GM18870 (cell line): ENCODE measurements at regions not wholly inside any gene's neighbourhood (a gene's known extent, or its start where the extent isn't known, plus 50 kb on each side); places are given as distances from the start of the nearest gene placed in this dataset.
"Not testable (repeated sequence)": the region's sequence is repeated elsewhere in the genome, so short reads cannot be mapped to it uniquely, and the experiment has no call there.

Experiments used
- ATAC-seq: cut with Tn5 transposase; IDR thresholded peaks from one replicate; pipeline ENCODE4 v1.9.1; 2021; ENCODE audit warnings: moderate library complexity; ENCODE audit not compliant: unreplicated experiment

DNA sequence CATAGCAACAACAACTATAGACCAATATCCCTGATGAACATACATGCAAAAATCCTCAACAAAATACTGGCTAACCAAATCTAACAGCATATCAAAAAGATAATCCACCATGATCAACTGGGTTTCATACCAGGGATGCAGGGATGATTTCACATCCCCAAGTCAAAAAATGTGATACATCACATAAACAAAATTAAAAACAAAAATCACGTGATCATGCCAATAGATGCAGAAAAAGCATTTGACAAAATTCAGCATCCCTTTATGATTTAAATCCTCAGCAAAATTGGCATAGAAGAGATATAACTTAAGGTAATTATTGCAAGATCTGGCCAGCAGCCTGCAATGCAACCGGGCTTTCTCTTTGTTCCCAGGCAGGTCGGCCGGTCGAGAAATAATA, 735.1 kb upstream of the SGO1 start:
- ATAC-seq, result not testable (repeated sequence)

- no peak for ATAC-seq
Measured at GRCh38 chr3:20916951-20917606, 731.1 kb upstream of the SGO1 start.

- ATAC-seq, result no peak
Measured at GRCh38 chr3:20914310-20914709, 728.3 kb upstream of the SGO1 start.

- no peak for ATAC-seq
Measured at GRCh38 chr3:20912406-20912805, 726.4 kb upstream of the SGO1 start.

DNA sequence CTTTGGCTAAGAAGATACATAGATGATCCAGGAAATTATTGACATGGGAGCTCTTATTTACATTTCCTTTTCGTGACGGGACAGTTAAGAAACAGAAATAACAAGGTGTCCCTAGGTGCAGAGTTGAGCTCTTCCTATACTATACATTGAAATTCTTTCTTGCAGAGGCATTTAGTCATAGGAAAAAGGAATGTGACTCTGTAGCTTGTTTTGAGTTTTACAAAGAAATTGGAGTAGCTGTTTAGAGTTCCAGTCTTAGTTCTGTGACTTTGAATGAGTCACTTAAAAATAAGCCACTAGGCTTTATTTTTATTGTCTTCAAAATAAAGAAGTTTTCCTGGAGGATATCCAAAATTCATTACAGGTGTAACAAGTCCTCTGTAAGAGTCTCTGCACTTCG, 723.5 kb upstream of the SGO1 start:
- no peak for ATAC-seq

- ATAC-seq, result no peak
Measured at GRCh38 chr3:20905210-20905805, 719.3 kb upstream of the SGO1 start.

GRCh38 chr3:20904671-20905070, 718.7 kb upstream of the SGO1 start:
- no peak for ATAC-seq

GRCh38 chr3:20898962-20899361, 713.0 kb upstream of the SGO1 start:
- ATAC-seq, result no peak

DNA sequence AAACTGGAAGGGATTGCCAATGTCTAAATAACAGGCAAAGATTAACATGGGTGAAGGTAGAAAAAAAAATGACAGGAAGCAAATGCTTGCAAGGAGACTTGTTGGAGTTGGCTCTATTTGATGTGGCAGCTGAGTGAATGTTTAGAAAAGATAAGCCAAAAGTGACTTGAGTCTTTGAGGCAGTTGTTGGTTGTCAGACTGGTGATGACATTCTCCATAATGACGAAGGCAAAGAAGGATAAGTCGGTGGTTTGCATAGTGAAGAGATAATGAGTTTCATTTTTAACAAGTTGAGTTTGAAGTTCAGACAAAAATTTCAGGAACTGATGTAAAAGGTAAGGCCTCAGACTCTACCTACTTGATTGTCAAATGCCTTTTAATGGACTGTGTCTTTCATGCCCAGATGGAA, 704.1 kb upstream of the SGO1 start:
- ATAC-seq, result no peak

DNA sequence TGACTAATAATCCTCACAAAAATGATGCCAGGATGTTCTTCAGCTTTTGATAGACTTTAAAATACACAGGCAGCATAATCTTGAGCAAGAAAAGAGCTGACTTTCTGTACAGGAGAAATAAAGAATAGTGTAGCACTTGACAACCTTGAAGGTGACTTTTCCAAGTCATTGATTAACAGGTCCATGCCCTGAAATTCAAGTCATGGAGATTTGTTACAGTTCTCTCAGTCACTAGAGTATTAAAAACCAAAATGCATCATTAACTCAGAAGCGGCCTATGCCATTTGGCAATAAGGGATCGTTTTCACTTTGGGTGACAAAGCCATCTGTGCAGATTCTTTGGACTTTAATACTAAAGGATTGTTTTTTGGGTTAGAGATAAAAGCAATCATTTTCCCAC, 692.7 kb upstream of the SGO1 start:
- ATAC-seq, result no peak

DNA sequence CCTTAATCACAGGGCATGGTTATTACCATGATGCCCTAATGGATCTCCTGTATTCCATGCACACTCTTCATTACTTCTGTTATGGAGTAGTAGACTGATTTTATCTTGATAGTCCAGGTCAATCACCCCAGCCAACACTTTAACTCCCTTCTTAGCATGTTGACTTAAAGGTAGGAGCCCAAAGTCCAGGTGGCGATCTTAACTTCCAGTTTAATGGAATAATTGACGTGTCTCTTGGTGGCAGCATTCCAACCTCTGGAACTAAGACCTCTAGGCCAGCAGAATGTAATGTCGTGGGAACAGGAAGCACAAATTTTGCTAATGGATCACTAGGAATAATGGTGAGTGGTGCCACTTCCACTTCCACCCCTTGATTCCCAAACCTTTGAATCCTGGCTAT, 687.2 kb upstream of the SGO1 start:
- no peak for ATAC-seq

DNA sequence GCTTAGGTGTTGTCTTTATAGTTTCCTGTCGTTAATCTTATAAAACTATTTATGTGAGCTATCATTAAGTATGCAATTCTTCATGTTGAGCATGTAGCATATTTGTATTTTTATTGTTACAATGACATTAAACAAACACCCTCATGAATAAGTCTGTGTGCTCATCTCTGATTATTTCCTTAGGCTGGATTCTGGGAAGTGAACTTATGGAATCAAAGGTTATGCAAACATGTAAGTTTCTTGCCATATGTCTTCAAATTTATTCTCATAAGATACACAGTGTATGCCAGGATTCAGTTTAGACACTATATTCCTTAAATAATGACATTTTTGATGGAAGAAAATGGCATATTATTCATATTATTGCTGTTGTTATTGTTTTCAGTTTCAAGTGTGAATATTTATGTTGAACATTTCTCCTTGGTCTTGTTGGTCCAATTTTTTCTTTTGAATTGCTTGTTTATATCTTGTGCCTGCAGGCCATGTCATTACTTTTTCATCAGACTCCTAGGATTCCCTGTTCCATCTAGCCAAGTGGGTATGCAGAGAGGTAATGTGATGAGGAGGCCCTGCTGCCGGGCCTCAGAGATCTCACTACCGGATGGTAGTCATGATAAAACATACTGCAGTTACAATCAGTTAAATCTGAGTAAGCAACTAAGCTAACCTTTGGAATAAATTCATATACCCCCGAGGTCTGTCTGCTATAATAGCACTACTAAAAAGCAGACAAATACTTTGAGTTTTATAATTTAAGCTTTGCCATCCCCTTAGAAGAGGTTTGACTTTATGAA, 684.3 kb upstream of the SGO1 start:
- ATAC-seq, result no peak

GRCh38 chr3:20865803-20866202, 679.8 kb upstream of the SGO1 start:
- no peak for ATAC-seq

GRCh38 chr3:20861454-20861853, 675.4 kb upstream of the SGO1 start:
- no peak for ATAC-seq

DNA sequence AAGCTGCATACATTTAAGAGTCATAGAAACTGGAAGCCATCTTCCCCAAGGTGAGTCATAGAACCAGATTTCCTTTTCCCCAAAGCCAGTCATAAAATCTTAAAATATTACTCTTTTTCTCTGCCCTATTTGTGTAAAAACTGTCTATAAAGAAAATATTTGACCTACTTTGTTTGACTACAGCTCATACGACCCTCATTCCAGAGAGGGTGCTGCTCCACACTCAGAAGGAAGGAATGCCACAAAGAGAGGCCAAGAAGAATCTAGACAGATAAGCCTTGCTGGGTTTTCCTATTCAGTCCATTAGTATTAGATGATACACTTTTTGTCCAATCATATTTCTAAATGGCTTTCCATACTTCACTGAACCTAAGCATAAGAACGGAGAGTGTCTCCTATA, 671.6 kb upstream of the SGO1 start:
- no peak for ATAC-seq

- ATAC-seq, result no peak
Measured at GRCh38 chr3:20853890-20854289, 667.9 kb upstream of the SGO1 start.

GRCh38 chr3:20852712-20853111, 666.7 kb upstream of the SGO1 start:
- ATAC-seq, result no peak

- ATAC-seq, result no peak
Measured at GRCh38 chr3:20849975-20850374, 664.0 kb upstream of the SGO1 start.

DNA sequence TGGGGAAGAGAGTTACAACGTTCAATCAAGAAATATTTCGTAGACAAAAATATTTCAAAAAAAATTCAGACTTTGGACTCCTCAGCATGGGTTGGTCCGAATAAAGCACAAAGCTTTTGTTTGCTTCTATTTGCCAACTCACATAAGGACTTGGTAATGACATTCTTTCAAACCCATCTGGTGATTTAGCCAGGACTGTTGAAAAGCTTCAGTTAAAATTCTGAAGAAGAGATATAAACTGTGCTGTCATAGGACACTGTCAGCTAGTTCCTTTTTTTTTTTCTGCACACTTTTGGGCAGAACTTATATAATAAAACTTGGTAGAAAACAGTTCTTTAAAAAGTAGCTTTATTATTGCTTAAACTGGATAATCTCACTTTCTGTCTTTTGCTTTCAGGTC, 660.8 kb upstream of the SGO1 start:
- no peak for ATAC-seq

DNA sequence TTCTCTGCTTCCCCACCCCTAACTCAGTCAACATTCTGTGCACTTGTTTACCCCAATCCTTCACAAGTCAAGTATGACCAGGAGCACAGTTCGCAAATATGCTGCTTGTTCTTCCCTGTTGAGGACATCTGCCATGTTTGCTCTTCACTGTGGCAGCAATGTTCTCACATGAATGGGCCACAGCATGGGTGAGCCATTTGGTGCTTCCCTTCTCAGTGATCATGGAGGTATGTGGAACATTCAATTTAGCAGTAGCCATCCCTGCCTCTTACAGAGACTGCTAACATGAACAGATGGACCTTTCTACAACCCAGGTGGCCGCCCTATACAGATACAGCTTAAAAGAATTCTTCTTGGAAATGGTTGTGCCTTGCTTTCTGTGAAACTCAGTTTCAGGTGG, 660.1 kb upstream of the SGO1 start:
- no peak for ATAC-seq

GRCh38 chr3:20844851-20845250, 658.8 kb upstream of the SGO1 start:
- no peak for ATAC-seq
